Activated T-cell treated with anti-CD3 and anti-CD28 coated beads, Interleukin-2, amount 50 U/mL, for 4 hours (primary cell): ENCODE measurements at regions not wholly inside any gene's neighbourhood (a gene's known extent, or its start where the extent isn't known, plus 50 kb on each side); places are given as distances from the start of the nearest gene placed in this dataset.

Experiments
- ATAC-seq, 2 donors: fragments of 200-7000 bp; cut with Tn5 transposase; one replicate each; pipeline ENCODE4 v1.10.0; 2021
- DNase-seq: peaks from one replicate; pipeline ENCODE4 v3.0.0-alpha.2; 2020
- H3K27me3 Mint-ChIP-seq: one replicate; pipeline ENCODE4 v1.8.0; 2021; ENCODE audit warnings: low read depth, mixed read lengths
- H3K36me3 Mint-ChIP-seq: one replicate; pipeline ENCODE4 v1.8.0; 2022; ENCODE audit warnings: mixed read lengths; ENCODE audit not compliant: insufficient read depth
- H3K4me1 Mint-ChIP-seq: one replicate; pipeline ENCODE4 v1.8.0; 2021; ENCODE audit warnings: low read depth, mixed read lengths
- H3K4me3 Mint-ChIP-seq: one replicate; pipeline ENCODE4 v1.8.0; 2021; ENCODE audit warnings: mild to moderate bottlenecking, moderate library complexity, mixed read lengths
- H3K9me3 Mint-ChIP-seq: one replicate; pipeline ENCODE4 v1.8.0; 2021; ENCODE audit warnings: mixed read lengths

GRCh38 chr12:93142881-93143280, 213.8 kb upstream of the EEA1 start:
- Mint-ChIP-seq H3K36me3 (no peaks in the 10 kb centered on the region), H3K9me3 (no peaks in the 10 kb centered on the region), H3K4me3 (no peak overlapping the region), H3K27me3 (no peaks in the 10 kb centered on the region), H3K4me1 (peaks cover under 1% of the 10 kb centered on the region)
- no peak for ATAC-seq
- DNase-seq = no peak

- DNase-seq (no peak), ATAC-seq (no peak)
- Mint-ChIP-seq H3K36me3 (no peaks in the 10 kb centered on the region), H3K9me3 (no peaks in the 10 kb centered on the region), H3K4me3 (no peak overlapping the region), H3K27me3 (no peaks in the 10 kb centered on the region), H3K4me1 (no peaks in the 10 kb centered on the region)
These were observed 215.0 kb upstream of the EEA1 start for GRCh38 chr12:93144109-93144508.

- H3K27me3 Mint-ChIP-seq = no peaks in the 10 kb centered on the region
- ATAC-seq (no peak), DNase-seq (no peak)
- no peaks in the 10 kb centered on the region for H3K4me1 Mint-ChIP-seq
- H3K36me3 Mint-ChIP-seq = no peaks in the 10 kb centered on the region
- no peak overlapping the region for H3K4me3 Mint-ChIP-seq
- H3K9me3 Mint-ChIP-seq = no peaks in the 10 kb centered on the region
These were observed 216.0 kb upstream of the EEA1 start for GRCh38 chr12:93145086-93145485.

GRCh38 chr12:93146263-93146939, 217.3 kb upstream of the EEA1 start:
- H3K27me3 Mint-ChIP-seq = no peaks in the 10 kb centered on the region
- ATAC-seq = no peak
- H3K9me3 Mint-ChIP-seq = no peaks in the 10 kb centered on the region
- H3K4me1 Mint-ChIP-seq = no peaks in the 10 kb centered on the region
- no peak for DNase-seq
- H3K36me3 Mint-ChIP-seq = no peaks in the 10 kb centered on the region
- no peak overlapping the region for H3K4me3 Mint-ChIP-seq

- Mint-ChIP-seq H3K4me1 (no peaks in the 10 kb centered on the region), H3K4me3 (no peak overlapping the region), H3K36me3 (no peaks in the 10 kb centered on the region), H3K27me3 (no peaks in the 10 kb centered on the region), H3K9me3 (no peaks in the 10 kb centered on the region)
- ATAC-seq (no peak), DNase-seq (no peak)
These were observed 217.9 kb upstream of the EEA1 start for GRCh38 chr12:93146970-93147369.

GRCh38 chr12:93148412-93148811, 219.3 kb upstream of the EEA1 start:
- Mint-ChIP-seq H3K4me1 (no peaks in the 10 kb centered on the region), H3K27me3 (no peaks in the 10 kb centered on the region), H3K9me3 (no peaks in the 10 kb centered on the region), H3K4me3 (no peak overlapping the region), H3K36me3 (no peaks in the 10 kb centered on the region)
- no peak for DNase-seq
- ATAC-seq = no peak

- no peaks in the 10 kb centered on the region for H3K9me3 Mint-ChIP-seq
- H3K36me3 Mint-ChIP-seq = no peaks in the 10 kb centered on the region
- no peak for ATAC-seq
These were observed 220.1 kb upstream of the EEA1 start for GRCh38 chr12:93149229-93149628.

GRCh38 chr12:93151079-93151762, 222.1 kb upstream of the EEA1 start:
- H3K4me1 Mint-ChIP-seq = peaks cover 3% of the 10 kb centered on the region
- DNase-seq = no peak
- ATAC-seq = no peak
- peaks cover 10% of the 10 kb centered on the region for H3K27me3 Mint-ChIP-seq
- no peaks in the 10 kb centered on the region for H3K36me3 Mint-ChIP-seq
- H3K4me3 Mint-ChIP-seq = no peak overlapping the region
- no peaks in the 10 kb centered on the region for H3K9me3 Mint-ChIP-seq

More at GRCh38 chr12:93149229-93149628, 220.1 kb upstream of the EEA1 start:
- H3K27me3 Mint-ChIP-seq = peaks cover under 1% of the 10 kb centered on the region
- no peaks in the 10 kb centered on the region for H3K4me1 Mint-ChIP-seq
- no peak overlapping the region for H3K4me3 Mint-ChIP-seq
- no peak for DNase-seq

- Mint-ChIP-seq H3K36me3 (no peaks in the 10 kb centered on the region), H3K9me3 (no peaks in the 10 kb centered on the region)
These were observed 223.5 kb upstream of the EEA1 start for GRCh38 chr12:93152617-93153016.

GRCh38 chr12:93153321-93153720, 224.2 kb upstream of the EEA1 start:
- peaks cover 12% of the 10 kb centered on the region for H3K27me3 Mint-ChIP-seq
- no peak overlapping the region for H3K4me3 Mint-ChIP-seq
- H3K9me3 Mint-ChIP-seq = peaks cover 6% of the 10 kb centered on the region
- DNase-seq = no peak
- ATAC-seq = no peak
- no peaks in the 10 kb centered on the region for H3K36me3 Mint-ChIP-seq
- H3K4me1 Mint-ChIP-seq = peaks cover 3% of the 10 kb centered on the region

More at GRCh38 chr12:93152617-93153016, 223.5 kb upstream of the EEA1 start:
- DNase-seq (no peak), ATAC-seq (no peak)
- Mint-ChIP-seq H3K4me3 (no peak overlapping the region), H3K4me1 (peaks cover 3% of the 10 kb centered on the region), H3K27me3 (peaks cover 12% of the 10 kb centered on the region)

- H3K9me3 Mint-ChIP-seq = peaks cover 12% of the 10 kb centered on the region
These were observed 223.5 kb upstream of the NUDT4 start for GRCh38 chr12:93154096-93154728.

GRCh38 chr12:93154753-93155480, 222.8 kb upstream of the NUDT4 start:
- no peaks in the 10 kb centered on the region for H3K36me3 Mint-ChIP-seq
- H3K4me3 Mint-ChIP-seq = no peak overlapping the region
- H3K4me1 Mint-ChIP-seq = peaks cover 3% of the 10 kb centered on the region
- H3K9me3 Mint-ChIP-seq = peaks cover 12% of the 10 kb centered on the region
- no peak for ATAC-seq
- no peak for DNase-seq
- H3K27me3 Mint-ChIP-seq = peaks cover 12% of the 10 kb centered on the region

More at GRCh38 chr12:93154096-93154728, 223.5 kb upstream of the NUDT4 start:
- ATAC-seq = no peak
- Mint-ChIP-seq H3K4me1 (peaks cover 3% of the 10 kb centered on the region), H3K27me3 (peaks cover 12% of the 10 kb centered on the region), H3K4me3 (no peak overlapping the region), H3K36me3 (no peaks in the 10 kb centered on the region)
- DNase-seq = no peak

GRCh38 chr12:93156086-93156716, 221.5 kb upstream of the NUDT4 start:
- Mint-ChIP-seq H3K27me3 (peaks cover 12% of the 10 kb centered on the region), H3K36me3 (no peaks in the 10 kb centered on the region), H3K9me3 (peaks cover 12% of the 10 kb centered on the region), H3K4me1 (peaks cover 3% of the 10 kb centered on the region), H3K4me3 (no peak overlapping the region)
- no peak for DNase-seq
- ATAC-seq = no peak

- peaks cover 12% of the 10 kb centered on the region for H3K9me3 Mint-ChIP-seq
- H3K4me1 Mint-ChIP-seq = peaks cover 3% of the 10 kb centered on the region
- H3K36me3 Mint-ChIP-seq = no peaks in the 10 kb centered on the region
- no peak for ATAC-seq
- H3K4me3 Mint-ChIP-seq = no peak overlapping the region
- DNase-seq = no peak
- H3K27me3 Mint-ChIP-seq = peaks cover 12% of the 10 kb centered on the region
These were observed 220.4 kb upstream of the NUDT4 start for GRCh38 chr12:93157279-93157678.
